ENCODE measurements at regions not wholly inside any gene's neighbourhood (a gene's known extent, or its start where the extent isn't known, plus 50 kb on each side); places are given as distances from the start of the nearest gene placed in this dataset.

DNA sequence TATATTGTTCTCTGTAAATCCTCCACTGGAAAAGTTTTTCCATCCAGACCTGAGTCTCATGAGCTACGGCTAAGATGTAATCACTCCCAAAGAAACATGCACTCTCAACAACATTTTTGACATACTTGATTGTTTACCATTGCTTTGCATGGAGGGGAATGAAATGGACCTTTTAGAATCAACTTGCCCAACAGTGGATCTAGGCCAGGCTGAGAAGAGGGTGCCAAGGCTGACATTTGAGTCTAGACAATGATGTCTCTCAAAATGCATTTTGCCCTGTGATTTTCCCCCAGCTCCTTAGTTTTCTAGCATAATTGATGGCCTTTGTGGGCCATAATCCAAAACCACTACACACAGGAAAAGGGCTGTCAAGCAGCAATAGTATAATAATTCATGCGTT lies 297.9 kb upstream of the KLF6 start:
- H3K4me3 ChIP-seq (ENCODE audit: low read depth, low read length) = no peak overlapping the region
- CTCF ChIA-PET = no interaction called here
- POLR2A ChIA-PET = no interaction called here

DNA sequence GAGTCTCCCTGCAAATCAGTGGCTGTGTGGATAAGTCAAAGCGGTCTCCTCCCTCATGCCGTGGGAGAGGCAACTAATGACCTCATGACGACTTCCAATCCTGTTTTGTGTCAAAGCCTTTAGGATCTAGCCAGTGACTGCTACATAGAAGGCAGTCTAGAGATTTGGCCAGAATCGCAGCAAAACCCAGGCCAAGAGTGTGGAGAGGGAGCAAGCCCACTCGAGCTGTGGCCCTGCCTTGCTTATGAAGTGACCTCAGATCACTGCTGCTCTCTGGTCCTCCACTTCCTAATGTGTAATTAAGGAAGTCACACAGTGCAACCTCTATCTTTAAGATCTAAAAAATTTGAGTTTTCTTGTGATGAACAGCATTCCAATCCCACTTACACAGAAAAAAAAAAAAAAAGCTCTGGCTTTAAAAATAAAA lies 296.7 kb upstream of the KLF6 start:
- Histone ChIP-seq H3K27ac (ENCODE audit: extremely low read depth, low read depth, low read length) (no peak overlapping the region), H3K9me3 (ENCODE audit: control insufficient read depth, insufficient read depth, low read depth, low read length) (no peaks in the 10 kb centered on the region), H3K4me1 (ENCODE audit: control insufficient read depth, insufficient read depth, low read length) (no peaks in the 10 kb centered on the region), H3K36me3 (ENCODE audit: control insufficient read depth in 2 of 2, insufficient read depth in 1 of 2, low read length in 2 of 2) (no peaks in the 10 kb centered on the region), H3K4me3 (ENCODE audit: low read depth, low read length) (no peak overlapping the region)
- TF ChIP-seq, protein P1, sequence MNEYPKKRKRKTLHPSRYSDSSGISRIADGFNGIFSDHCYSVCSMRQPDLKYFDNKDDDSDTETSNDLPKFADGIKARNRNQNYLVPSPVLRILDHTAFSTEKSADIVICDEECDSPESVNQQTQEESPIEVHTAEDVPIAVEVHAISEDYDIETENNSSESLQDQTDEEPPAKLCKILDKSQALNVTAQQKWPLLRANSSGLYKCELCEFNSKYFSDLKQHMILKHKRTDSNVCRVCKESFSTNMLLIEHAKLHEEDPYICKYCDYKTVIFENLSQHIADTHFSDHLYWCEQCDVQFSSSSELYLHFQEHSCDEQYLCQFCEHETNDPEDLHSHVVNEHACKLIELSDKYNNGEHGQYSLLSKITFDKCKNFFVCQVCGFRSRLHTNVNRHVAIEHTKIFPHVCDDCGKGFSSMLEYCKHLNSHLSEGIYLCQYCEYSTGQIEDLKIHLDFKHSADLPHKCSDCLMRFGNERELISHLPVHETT (tag by site-specific recombination; IDR thresholded peaks at IDR 0.05) = no peak
- no peak for TF ChIP-seq HOXC10 (CRISPR knock-in tag; IDR thresholded peaks at IDR 0.05)
- no peak for TF ChIP-seq GFI1B (tag by site-specific recombination; IDR thresholded peaks at IDR 0.05)
- TF ChIP-seq ZNF548 (tag by site-specific recombination; IDR thresholded peaks at IDR 0.05) = no peak
- TF ChIP-seq ZFP69B (tag by site-specific recombination; IDR thresholded peaks at IDR 0.05) = no peak
- no peak for TF ChIP-seq ZNF624 (tag by site-specific recombination; IDR thresholded peaks at IDR 0.05)
- TF ChIP-seq ZNF239 (tag by site-specific recombination; IDR thresholded peaks at IDR 0.05) = no peak
- no peak for TF ChIP-seq ZNF558 (tag by site-specific recombination; IDR thresholded peaks at IDR 0.05)
- no peak for TF ChIP-seq ZNF544 (tag by site-specific recombination; IDR thresholded peaks at IDR 0.05)
- TF ChIP-seq ZNF354C (tag by site-specific recombination; IDR thresholded peaks at IDR 0.05; ENCODE audit: borderline replicate concordance, low read depth) = no peak
- TF ChIP-seq ZNF19 (tag by site-specific recombination; IDR thresholded peaks at IDR 0.05; ENCODE audit: low read depth) = no peak
- no peak for TF ChIP-seq ZEB2 (tag by site-specific recombination; IDR thresholded peaks at IDR 0.05)
- TF ChIP-seq ZNF530 (tag by site-specific recombination; IDR thresholded peaks at IDR 0.05; ENCODE audit: low read depth) = no peak
- TF ChIP-seq ZNF140 (tag by site-specific recombination; IDR thresholded peaks at IDR 0.05) = no peak
- no peak for TF ChIP-seq ZNF175 (tag by site-specific recombination; IDR thresholded peaks at IDR 0.05)
- TF ChIP-seq ZBTB20 (tag by site-specific recombination; IDR thresholded peaks at IDR 0.05) = no peak
- no peak for TF ChIP-seq ZBTB21 (tag by site-specific recombination; IDR thresholded peaks at IDR 0.05)
- ChIA-PET CTCF (interaction anchor here (0.6 kb wide), 1 partner anchor 41 kb away, joined by 3 read pairs; no protein-coding TSS in a partner anchor), POLR2A (no interaction called here)

More for the DNA sequence above, 297.9 kb upstream of the KLF6 start:
- Histone ChIP-seq H3K27ac (ENCODE audit: extremely low read depth, low read depth, low read length) (no peak overlapping the region), H3K36me3 (ENCODE audit: control insufficient read depth in 2 of 2, insufficient read depth in 1 of 2, low read length in 2 of 2) (no peaks in the 10 kb centered on the region), H3K4me1 (ENCODE audit: control insufficient read depth, insufficient read depth, low read length) (no peaks in the 10 kb centered on the region), H3K9me3 (ENCODE audit: control insufficient read depth, insufficient read depth, low read depth, low read length) (no peaks in the 10 kb centered on the region)
- no peak for TF ChIP-seq ZNF623 (tag by site-specific recombination; IDR thresholded peaks at IDR 0.05)
- TF ChIP-seq KLF7 (tag by site-specific recombination; IDR thresholded peaks at IDR 0.05; ENCODE audit: borderline replicate concordance) = no peak

DNA sequence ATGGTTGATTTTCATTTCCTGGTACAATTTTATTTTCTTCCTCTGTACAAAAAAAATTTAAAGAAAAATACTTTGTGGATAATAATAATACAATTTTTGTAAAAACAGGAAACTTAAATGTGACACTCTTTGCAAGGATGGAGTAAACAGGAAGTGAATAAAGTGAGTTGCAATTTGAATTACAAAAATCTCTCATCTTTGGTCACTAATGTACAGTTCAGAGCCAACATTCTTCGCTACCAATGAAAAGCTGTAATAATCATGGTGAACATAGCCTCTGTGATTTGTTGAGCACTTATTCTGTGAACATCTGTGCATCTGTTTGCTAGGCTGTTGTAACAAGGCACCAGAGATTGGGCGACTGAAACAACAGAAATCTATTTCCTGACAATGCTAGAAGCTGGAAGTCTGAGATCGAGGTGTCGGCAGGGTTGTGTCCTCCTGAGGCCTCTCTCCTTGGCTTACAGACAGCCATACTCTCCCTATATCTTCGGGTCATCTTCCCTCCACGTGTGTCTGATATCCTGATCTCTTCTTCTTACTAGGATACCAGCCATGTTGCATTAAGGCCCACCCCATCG lies 295.3 kb upstream of the KLF6 start:
- no peaks in the 10 kb centered on the region for H3K4me1 ChIP-seq (ENCODE audit: control insufficient read depth, insufficient read depth, low read length)
- no peak overlapping the region for H3K27ac ChIP-seq (ENCODE audit: extremely low read depth, low read depth, low read length)
- ChIA-PET POLR2A (no interaction called here), CTCF (interaction anchor here (0.6 kb wide), 1 partner anchor 20 kb away, joined by 4 read pairs; no protein-coding TSS in a partner anchor)
- no peaks in the 10 kb centered on the region for H3K36me3 ChIP-seq (ENCODE audit: control insufficient read depth in 2 of 2, insufficient read depth in 1 of 2, low read length in 2 of 2)
- TF ChIP-seq ZNF37A (tag by site-specific recombination; IDR thresholded peaks at IDR 0.05) (no peak), ZFP69B (tag by site-specific recombination; IDR thresholded peaks at IDR 0.05) (no peak), ZNF433 (tag by site-specific recombination; IDR thresholded peaks at IDR 0.05; ENCODE audit: low read depth) (no peak)
- TF ChIP-seq, protein P2, sequence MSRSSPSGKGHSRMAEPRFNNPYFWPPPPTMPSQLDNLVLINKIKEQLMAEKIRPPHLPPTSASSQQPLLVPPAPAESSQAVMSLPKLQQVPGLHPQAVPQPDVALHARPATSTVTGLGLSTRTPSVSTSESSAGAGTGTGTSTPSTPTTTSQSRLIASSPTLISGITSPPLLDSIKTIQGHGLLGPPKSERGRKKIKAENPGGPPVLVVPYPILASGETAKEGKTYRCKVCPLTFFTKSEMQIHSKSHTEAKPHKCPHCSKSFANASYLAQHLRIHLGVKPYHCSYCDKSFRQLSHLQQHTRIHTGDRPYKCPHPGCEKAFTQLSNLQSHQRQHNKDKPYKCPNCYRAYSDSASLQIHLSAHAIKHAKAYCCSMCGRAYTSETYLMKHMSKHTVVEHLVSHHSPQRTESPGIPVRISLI (tag by site-specific recombination; IDR thresholded peaks at IDR 0.05) = no peak
- TF ChIP-seq, protein P3, sequence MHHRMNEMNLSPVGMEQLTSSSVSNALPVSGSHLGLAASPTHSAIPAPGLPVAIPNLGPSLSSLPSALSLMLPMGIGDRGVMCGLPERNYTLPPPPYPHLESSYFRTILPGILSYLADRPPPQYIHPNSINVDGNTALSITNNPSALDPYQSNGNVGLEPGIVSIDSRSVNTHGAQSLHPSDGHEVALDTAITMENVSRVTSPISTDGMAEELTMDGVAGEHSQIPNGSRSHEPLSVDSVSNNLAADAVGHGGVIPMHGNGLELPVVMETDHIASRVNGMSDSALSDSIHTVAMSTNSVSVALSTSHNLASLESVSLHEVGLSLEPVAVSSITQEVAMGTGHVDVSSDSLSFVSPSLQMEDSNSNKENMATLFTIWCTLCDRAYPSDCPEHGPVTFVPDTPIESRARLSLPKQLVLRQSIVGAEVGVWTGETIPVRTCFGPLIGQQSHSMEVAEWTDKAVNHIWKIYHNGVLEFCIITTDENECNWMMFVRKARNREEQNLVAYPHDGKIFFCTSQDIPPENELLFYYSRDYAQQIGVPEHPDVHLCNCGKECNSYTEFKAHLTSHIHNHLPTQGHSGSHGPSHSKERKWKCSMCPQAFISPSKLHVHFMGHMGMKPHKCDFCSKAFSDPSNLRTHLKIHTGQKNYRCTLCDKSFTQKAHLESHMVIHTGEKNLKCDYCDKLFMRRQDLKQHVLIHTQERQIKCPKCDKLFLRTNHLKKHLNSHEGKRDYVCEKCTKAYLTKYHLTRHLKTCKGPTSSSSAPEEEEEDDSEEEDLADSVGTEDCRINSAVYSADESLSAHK (tag by site-specific recombination; IDR thresholded peaks at IDR 0.05) = no peak
- no peaks in the 10 kb centered on the region for H3K9me3 ChIP-seq (ENCODE audit: control insufficient read depth, insufficient read depth, low read depth, low read length)
- no peak overlapping the region for H3K4me3 ChIP-seq (ENCODE audit: low read depth, low read length)
